Stimulated activated CD8-positive, alpha-beta memory T cell treated with anti-CD3 and anti-CD28 coated beads, Interleukin-12 subunit alpha, Interleukin-12 subunit beta, amount 100 ng/mL, for 4 hours (primary cell): ENCODE measurements at regions not wholly inside any gene's neighbourhood (a gene's known extent, or its start where the extent isn't known, plus 50 kb on each side); places are given as distances from the start of the nearest gene placed in this dataset.
"Not testable (repeated sequence)": the region's sequence is repeated elsewhere in the genome, so short reads cannot be mapped to it uniquely, and the experiment has no call there.

ENCODE experiments used
- DNase-seq: peaks from one replicate; pipeline ENCODE4 v3.0.0-alpha.2; 2020; ENCODE audit warnings: low read depth

- no peak for DNase-seq
Measured at GRCh38 chr10:31683682-31684081, 244.9 kb downstream of the ARHGAP12 start.

- no peak for DNase-seq
Measured at GRCh38 chr10:31679936-31680335, 248.7 kb downstream of the ARHGAP12 start.

GRCh38 chr10:31678575-31679516 lies 249.8 kb downstream of the ARHGAP12 start:
- DNase-seq: no peak

- DNase-seq: no peak
Measured at GRCh38 chr10:31678139-31678536, 250.5 kb downstream of the ARHGAP12 start.

GRCh38 chr10:31677195-31678138 lies 251.2 kb downstream of the ARHGAP12 start:
- no peak for DNase-seq

DNA sequence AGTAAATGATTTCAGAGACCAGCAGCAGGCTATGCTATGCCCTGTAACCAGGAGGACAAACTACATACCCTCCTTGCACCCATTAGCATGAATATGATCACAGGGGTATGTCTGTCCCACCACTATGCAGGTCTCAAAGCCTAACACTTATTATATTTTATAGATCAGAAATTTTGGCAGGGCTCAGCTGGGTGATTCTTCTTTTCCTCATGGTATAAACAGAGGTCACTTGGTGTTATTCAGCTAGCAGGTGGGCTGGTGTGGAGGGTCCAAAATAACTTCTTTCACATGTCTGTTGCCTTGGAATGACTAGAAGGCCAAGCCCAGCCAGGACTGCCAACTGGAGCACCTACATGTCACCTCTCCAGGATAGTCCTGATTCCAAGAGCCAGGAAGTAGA lies 252.9 kb downstream of the ARHGAP12 start:
- DNase-seq: no peak

GRCh38 chr10:31669357-31669756 lies 259.3 kb downstream of the ARHGAP12 start:
- DNase-seq: no peak

DNA sequence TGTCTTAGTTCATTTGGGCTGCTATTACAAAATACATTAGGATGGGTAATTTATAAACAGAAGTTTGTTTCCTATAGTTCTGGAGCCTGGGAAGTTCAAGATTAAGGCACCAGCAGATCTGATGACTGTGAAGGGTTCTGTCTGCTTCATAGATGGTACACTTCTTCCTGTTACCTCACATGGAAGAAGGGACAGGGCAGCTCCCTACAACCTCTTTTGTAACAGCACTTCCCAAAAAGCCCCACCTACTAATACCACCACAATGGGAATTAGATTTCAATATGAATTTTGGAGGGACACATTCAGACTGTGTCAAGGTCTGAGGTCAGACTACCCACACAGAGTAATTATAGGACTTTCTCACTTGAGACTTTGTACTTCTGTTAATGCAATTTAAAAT lies 260.3 kb downstream of the ARHGAP12 start:
- no peak for DNase-seq

DNA sequence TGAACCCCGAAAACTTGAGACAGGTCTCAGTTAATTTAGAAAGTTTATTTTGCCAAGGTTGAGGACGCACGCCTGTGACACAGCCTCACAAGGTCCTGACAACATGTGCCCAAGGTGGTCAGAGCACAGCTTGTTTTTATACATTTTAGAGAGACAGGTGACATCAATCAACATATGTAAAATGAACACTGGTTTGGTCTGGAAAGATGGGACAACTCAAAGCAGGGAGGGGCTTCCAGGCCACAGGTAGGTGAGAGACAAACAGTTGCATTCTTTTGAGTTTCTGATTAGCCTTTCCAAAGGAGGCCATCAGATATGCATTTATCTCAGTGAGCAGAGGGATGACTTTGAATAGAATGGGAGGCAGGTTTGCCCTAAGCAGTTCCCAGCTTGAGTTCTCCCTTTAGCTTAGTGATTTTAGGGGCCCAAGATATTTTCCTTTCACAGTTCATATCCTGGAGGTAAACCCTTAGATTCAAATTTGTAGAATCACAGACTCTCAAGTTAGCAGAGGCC lies 262.8 kb downstream of the ARHGAP12 start:
- DNase-seq: not testable (repeated sequence)

DNA sequence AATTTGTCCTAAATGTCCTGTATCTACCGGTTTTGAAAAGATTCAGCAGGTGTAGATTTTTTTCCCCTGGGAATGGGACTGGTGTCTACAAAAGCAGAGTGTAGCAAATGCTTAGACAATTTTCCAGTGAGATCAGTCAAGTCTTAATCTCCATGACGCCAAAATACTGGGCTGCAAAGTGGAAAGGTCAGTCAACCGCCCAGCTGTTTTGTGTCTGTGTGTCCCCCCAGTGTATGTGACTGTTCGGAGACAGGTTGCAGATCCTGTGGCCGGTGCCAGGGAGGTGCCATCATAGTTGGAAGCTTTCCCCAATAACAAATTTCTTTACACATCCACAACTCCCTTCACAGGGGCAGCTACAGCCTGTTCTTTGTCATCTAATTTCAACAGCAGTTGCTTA lies 263.8 kb downstream of the ARHGAP12 start:
- no peak for DNase-seq

GRCh38 chr10:31664071-31664470 lies 264.6 kb downstream of the ARHGAP12 start:
- DNase-seq: not testable (repeated sequence)

DNA sequence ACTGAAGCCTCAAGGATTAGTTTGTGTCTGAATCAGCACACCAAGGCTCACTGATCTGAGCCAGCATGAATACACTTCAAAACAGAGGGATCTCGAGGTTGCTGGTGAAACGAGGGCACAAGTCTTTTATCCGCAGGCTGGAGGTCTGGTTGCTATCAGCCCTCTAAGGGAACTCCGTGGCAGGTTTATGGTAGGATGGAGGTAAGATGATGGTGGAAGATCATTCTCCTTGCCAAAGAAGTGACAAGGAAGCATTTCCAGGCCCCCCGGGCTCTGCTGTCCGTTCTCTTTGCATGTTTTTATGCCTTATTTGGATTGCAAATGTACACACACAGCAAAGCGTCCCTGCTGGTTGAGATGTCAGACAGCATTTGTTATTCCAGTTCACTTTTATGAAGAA lies 268.3 kb downstream of the ARHGAP12 start:
- DNase-seq: no peak

GRCh38 chr10:31659665-31660064 lies 269.0 kb downstream of the ARHGAP12 start:
- no peak for DNase-seq

DNA sequence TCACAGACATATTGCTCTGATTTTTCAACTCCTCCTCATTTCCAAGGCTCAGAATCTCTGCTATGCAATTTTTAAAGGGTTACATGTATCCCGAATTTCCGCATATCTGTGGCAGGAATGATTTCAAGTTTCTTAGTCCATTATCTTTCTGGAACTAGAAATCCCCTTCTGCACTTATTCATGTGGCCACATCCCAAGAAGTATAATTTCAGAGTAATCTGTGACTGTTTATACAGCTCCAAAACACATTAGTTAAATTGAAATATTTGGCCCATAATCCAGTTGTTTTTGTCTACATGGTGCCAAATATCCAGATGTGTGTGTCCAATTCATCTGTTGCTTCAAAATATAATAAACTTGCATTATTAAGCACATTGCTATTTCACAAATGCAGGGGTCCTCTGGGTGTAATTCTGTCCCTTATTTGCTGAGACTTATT lies 271.2 kb downstream of the ARHGAP12 start:
- no peak for DNase-seq

GRCh38 chr10:31656851-31657433 lies 271.7 kb downstream of the ARHGAP12 start:
- DNase-seq: no peak

GRCh38 chr10:31652038-31652437 lies 276.6 kb downstream of the ARHGAP12 start:
- DNase-seq: no peak

GRCh38 chr10:31650010-31650409 lies 278.6 kb downstream of the ARHGAP12 start:
- no peak for DNase-seq

GRCh38 chr10:31648966-31649365 lies 279.7 kb downstream of the ARHGAP12 start:
- DNase-seq: no peak

DNA sequence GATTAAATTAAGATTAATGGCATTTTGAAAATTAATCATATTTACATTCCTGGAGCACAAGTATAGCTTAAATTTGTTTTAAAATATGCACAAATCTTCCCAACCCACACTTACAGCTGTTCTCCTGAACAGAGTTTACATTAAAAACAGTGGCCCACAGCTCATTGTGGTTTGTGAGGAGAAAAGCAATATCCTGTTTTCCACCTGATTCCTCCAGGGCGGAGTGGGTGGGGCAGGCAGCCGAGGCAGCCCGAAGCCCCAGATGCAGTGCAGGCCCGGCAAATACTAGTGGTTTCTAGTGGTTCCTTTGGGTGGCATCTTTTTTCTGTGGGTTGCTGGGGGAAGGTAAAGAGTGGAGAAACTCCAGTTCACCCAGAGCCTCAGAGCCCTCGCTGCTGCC lies 280.8 kb downstream of the ARHGAP12 start:
- DNase-seq: no peak

DNA sequence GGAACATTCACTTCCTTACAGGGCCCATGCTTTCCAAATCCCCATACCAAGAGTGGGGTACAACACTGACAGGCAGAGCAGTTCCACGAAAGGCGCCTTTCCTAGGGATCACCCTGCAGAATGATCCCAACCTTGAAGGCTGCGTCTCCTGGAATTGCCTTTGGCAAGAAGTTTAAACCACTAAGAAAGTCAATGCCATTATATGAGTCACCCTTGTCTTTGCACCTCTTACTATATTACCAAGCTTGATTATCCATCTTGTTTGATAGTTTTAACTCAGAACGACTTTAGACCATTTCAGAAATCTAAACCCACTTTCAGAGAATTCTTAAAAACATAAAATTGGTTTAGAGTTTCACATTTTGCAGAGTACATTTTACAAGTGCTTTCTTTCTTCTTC lies 282.1 kb downstream of the ARHGAP12 start:
- no peak for DNase-seq

GRCh38 chr10:31645786-31646185 lies 282.8 kb downstream of the ARHGAP12 start:
- DNase-seq: no peak
